MM.1S (cell line): ENCODE measurements at regions not wholly inside any gene's neighbourhood (a gene's known extent, or its start where the extent isn't known, plus 50 kb on each side); places are given as distances from the start of the nearest gene placed in this dataset.

Experiments
- CTCF ChIP-seq: fragments of 300-600 bp; sonication (generic); IDR thresholded peaks from 2 replicates; pipeline ENCODE4 v1.5.1; 2016; ENCODE audit warnings: antibody characterized with exemption, low read length, mixed read lengths
- EZH2 ChIP-seq: fragments of 300-600 bp; sonication (generic); optimal IDR thresholded peaks from 2 replicates; pipeline ENCODE3; 2017; ENCODE audit warnings: low read depth, mild to moderate bottlenecking, antibody characterized with exemption, low read length, mixed read lengths

- TF ChIP-seq EZH2, result no peak
- TF ChIP-seq CTCF, result no peak
Observed at GRCh38 chr2:139007130-139007529, 226.9 kb upstream of the NXPH2 start.
